Calu3 (cell line): ENCODE measurements at regions not wholly inside any gene's neighbourhood (a gene's known extent, or its start where the extent isn't known, plus 50 kb on each side); places are given as distances from the start of the nearest gene placed in this dataset.

Experiments used
- BruUV-seq: library from RNA; stranded (reverse); fragments of 400-500 nt; replicated peaks from 2 replicates; lab custom pipeline; 2021; lab: Mats Ljungman, UMichigan
- CTCF ChIA-PET: fragments of 300-600 bp; sonication (Branson Sonifier 250); formaldehyde crosslinking; loops from one replicate; lab custom pipeline; 2022; ENCODE audit warnings: antibody characterized with exemption; lab: Charles Lee
- DNase-seq: peaks from one replicate; pipeline ENCODE4 v3.0.0; 2022
- H3K27ac Mint-ChIP-seq: one replicate; pipeline ENCODE4 v1.8.0; 2022; ENCODE audit warnings: mixed read lengths; ENCODE audit not compliant: unreplicated experiment
- H3K27me3 Mint-ChIP-seq: one replicate; pipeline ENCODE4 v1.8.0; 2022; ENCODE audit warnings: mixed read lengths; ENCODE audit not compliant: unreplicated experiment
- H3K36me3 Mint-ChIP-seq: one replicate; pipeline ENCODE4 v1.8.0; 2022; ENCODE audit warnings: mild to moderate bottlenecking, moderate library complexity, mixed read lengths; ENCODE audit not compliant: insufficient read depth, unreplicated experiment
- H3K4me1 Mint-ChIP-seq: one replicate; pipeline ENCODE4 v1.8.0; 2022; ENCODE audit warnings: mild to moderate bottlenecking, low read depth, mixed read lengths; ENCODE audit not compliant: unreplicated experiment
- H3K4me3 Mint-ChIP-seq: one replicate; pipeline ENCODE4 v1.8.0; 2022; ENCODE audit warnings: mild to moderate bottlenecking, low read depth, moderate library complexity, mixed read lengths; ENCODE audit not compliant: unreplicated experiment
- H3K9me3 Mint-ChIP-seq: one replicate; pipeline ENCODE4 v1.8.0; 2022; ENCODE audit warnings: low read depth, mixed read lengths; ENCODE audit not compliant: unreplicated experiment
- CTCF ChIP-seq: fragments of 200-600 bp; IDR thresholded peaks from one replicate; pipeline ENCODE4 v1.8.0; 2022; ENCODE audit warnings: antibody characterized with exemption; ENCODE audit not compliant: unreplicated experiment
- intact Hi-C: fragments of 100-400 bp; cut with micrococcal nuclease; formaldehyde crosslinking; loops from one replicate; pipeline ENCODE4 v1.10.0; 2022; ENCODE audit not compliant: unreplicated experiment

- H3K4me3 Mint-ChIP-seq = peak overlapping the region; percentile 33
- TF ChIP-seq CTCF = no peak
- H3K36me3 Mint-ChIP-seq = peaks cover 30% of the 10 kb centered on the region
- H3K9me3 Mint-ChIP-seq = peaks cover 4% of the 10 kb centered on the region
- peak overlapping the region; percentile 98 for H3K27ac Mint-ChIP-seq
- no peaks in the 10 kb centered on the region for H3K27me3 Mint-ChIP-seq
- peaks cover 77% of the 10 kb centered on the region for H3K4me1 Mint-ChIP-seq
- intact Hi-C loops = loop anchor here (10.0 kb wide), 2 partner anchors 107 to 297 kb away; no protein-coding TSS in a partner anchor
- CTCF ChIA-PET = interaction anchor here (0.7 to 1.1 kb wide), 2 partner anchors 13 to 26 kb away, joined by 3 to 4 read pairs; no protein-coding TSS in a partner anchor
- BruUV-seq = no TSS peak
- DNase-seq = peak; percentile 63
Measured at GRCh38 chr1:229131243-229132105, 139.4 kb upstream of the RAB4A start.

GRCh38 chr1:229132106-229132443 is 138.8 kb upstream of the RAB4A start:
- H3K4me3 Mint-ChIP-seq = peak overlapping the region; percentile 33
- no TSS peak for BruUV-seq
- peaks cover 71% of the 10 kb centered on the region for H3K4me1 Mint-ChIP-seq
- H3K36me3 Mint-ChIP-seq = peaks cover 30% of the 10 kb centered on the region
- intact Hi-C loops = loop anchor here (10.0 kb wide), 2 partner anchors 107 to 297 kb away; no protein-coding TSS in a partner anchor
- peaks cover 4% of the 10 kb centered on the region for H3K9me3 Mint-ChIP-seq
- CTCF ChIA-PET = interaction anchor here (1.1 to 1.5 kb wide), 2 partner anchors 14 to 97 kb away, joined by 4 read pairs; no protein-coding TSS in a partner anchor
- no peak for TF ChIP-seq CTCF
- no peak for DNase-seq
- no peaks in the 10 kb centered on the region for H3K27me3 Mint-ChIP-seq
- peak overlapping the region; percentile 98 for H3K27ac Mint-ChIP-seq

- no TSS peak for BruUV-seq
- peaks cover 30% of the 10 kb centered on the region for H3K36me3 Mint-ChIP-seq
- no peaks in the 10 kb centered on the region for H3K27me3 Mint-ChIP-seq
- no peak for DNase-seq
- H3K9me3 Mint-ChIP-seq = peaks cover 4% of the 10 kb centered on the region
- no peak for TF ChIP-seq CTCF
- CTCF ChIA-PET = interaction anchor here (1.5 kb wide), 1 partner anchor 96 kb away, joined by 4 read pairs; no protein-coding TSS in a partner anchor
- H3K4me1 Mint-ChIP-seq = peaks cover 71% of the 10 kb centered on the region
- peak overlapping the region; percentile 98 for H3K27ac Mint-ChIP-seq
- no peak overlapping the region for H3K4me3 Mint-ChIP-seq
- intact Hi-C loops = loop anchor here (10.0 kb wide), 2 partner anchors 108 to 298 kb away; no protein-coding TSS in a partner anchor
Measured at GRCh38 chr1:229132706-229133105, 138.2 kb upstream of the RAB4A start.

- no peak overlapping the region for H3K4me3 Mint-ChIP-seq
- peak; percentile 46 for DNase-seq
- CTCF ChIA-PET = interaction anchor here (1.5 kb wide), 1 partner anchor 96 kb away, joined by 4 read pairs; no protein-coding TSS in a partner anchor
- peaks cover 30% of the 10 kb centered on the region for H3K36me3 Mint-ChIP-seq
- intact Hi-C loops = loop anchor here (10.0 kb wide), 2 partner anchors 108 to 298 kb away; no protein-coding TSS in a partner anchor
- peaks cover 69% of the 10 kb centered on the region for H3K4me1 Mint-ChIP-seq
- no peak for TF ChIP-seq CTCF
- H3K27me3 Mint-ChIP-seq = no peaks in the 10 kb centered on the region
- peak overlapping the region; percentile 98 for H3K27ac Mint-ChIP-seq
- H3K9me3 Mint-ChIP-seq = peaks cover 4% of the 10 kb centered on the region
- no TSS peak for BruUV-seq
Measured at GRCh38 chr1:229133151-229133550, 137.8 kb upstream of the RAB4A start.
